Calu3 (cell line): ENCODE measurements at regions not wholly inside any gene's neighbourhood (a gene's known extent, or its start where the extent isn't known, plus 50 kb on each side); places are given as distances from the start of the nearest gene placed in this dataset.

ENCODE experiments used
- BruUV-seq: library from RNA; stranded (reverse); fragments of 400-500 nt; replicated peaks from 2 replicates; lab custom pipeline; 2021; lab: Mats Ljungman, UMichigan
- CTCF ChIA-PET: fragments of 300-600 bp; sonication (Branson Sonifier 250); formaldehyde crosslinking; loops from one replicate; lab custom pipeline; 2022; ENCODE audit warnings: antibody characterized with exemption; lab: Charles Lee
- DNase-seq: peaks from one replicate; pipeline ENCODE4 v3.0.0; 2022
- H3K27ac Mint-ChIP-seq: one replicate; pipeline ENCODE4 v1.8.0; 2022; ENCODE audit warnings: mixed read lengths; ENCODE audit not compliant: unreplicated experiment
- H3K27me3 Mint-ChIP-seq: one replicate; pipeline ENCODE4 v1.8.0; 2022; ENCODE audit warnings: mixed read lengths; ENCODE audit not compliant: unreplicated experiment
- H3K36me3 Mint-ChIP-seq: one replicate; pipeline ENCODE4 v1.8.0; 2022; ENCODE audit warnings: mild to moderate bottlenecking, moderate library complexity, mixed read lengths; ENCODE audit not compliant: insufficient read depth, unreplicated experiment
- H3K4me1 Mint-ChIP-seq: one replicate; pipeline ENCODE4 v1.8.0; 2022; ENCODE audit warnings: mild to moderate bottlenecking, low read depth, mixed read lengths; ENCODE audit not compliant: unreplicated experiment
- H3K4me3 Mint-ChIP-seq: one replicate; pipeline ENCODE4 v1.8.0; 2022; ENCODE audit warnings: mild to moderate bottlenecking, low read depth, moderate library complexity, mixed read lengths; ENCODE audit not compliant: unreplicated experiment
- H3K9me3 Mint-ChIP-seq: one replicate; pipeline ENCODE4 v1.8.0; 2022; ENCODE audit warnings: low read depth, mixed read lengths; ENCODE audit not compliant: unreplicated experiment
- CTCF ChIP-seq: fragments of 200-600 bp; IDR thresholded peaks from one replicate; pipeline ENCODE4 v1.8.0; 2022; ENCODE audit warnings: antibody characterized with exemption; ENCODE audit not compliant: unreplicated experiment
- intact Hi-C: fragments of 100-400 bp; cut with micrococcal nuclease; formaldehyde crosslinking; loops from one replicate; pipeline ENCODE4 v1.10.0; 2022; ENCODE audit not compliant: unreplicated experiment

GRCh38 chr1:30487042-30487441 lies 236.3 kb downstream of the MATN1 start:
- Mint-ChIP-seq H3K27ac (no peak overlapping the region), H3K36me3 (no peaks in the 10 kb centered on the region), H3K9me3 (no peaks in the 10 kb centered on the region), H3K4me1 (no peaks in the 10 kb centered on the region), H3K4me3 (no peak overlapping the region), H3K27me3 (peaks cover 21% of the 10 kb centered on the region)
- intact Hi-C loops, result no loop called here
- no TSS peak for BruUV-seq
- CTCF ChIA-PET, result interaction anchor here (0.6 kb wide), 1 partner anchor 218 kb away, joined by 4 read pairs; no protein-coding TSS in a partner anchor
- no peak for TF ChIP-seq CTCF
- DNase-seq, result no peak

GRCh38 chr1:30485072-30485471 lies 238.3 kb downstream of the MATN1 start:
- intact Hi-C loops, result no loop called here
- CTCF ChIA-PET, result interaction anchor here (0.5 kb wide), 1 partner anchor 1656 kb away, joined by 4 read pairs; no protein-coding TSS in a partner anchor
- H3K36me3 Mint-ChIP-seq, result no peaks in the 10 kb centered on the region
- H3K27ac Mint-ChIP-seq, result no peak overlapping the region
- DNase-seq, result no peak
- peaks cover 3% of the 10 kb centered on the region for H3K9me3 Mint-ChIP-seq
- BruUV-seq, result no TSS peak
- peaks cover 41% of the 10 kb centered on the region for H3K27me3 Mint-ChIP-seq
- TF ChIP-seq CTCF, result no peak
- H3K4me1 Mint-ChIP-seq, result no peaks in the 10 kb centered on the region
- no peak overlapping the region for H3K4me3 Mint-ChIP-seq

- Mint-ChIP-seq H3K4me1 (no peaks in the 10 kb centered on the region), H3K4me3 (no peak overlapping the region), H3K36me3 (no peaks in the 10 kb centered on the region), H3K27ac (no peak overlapping the region), H3K9me3 (peaks cover 3% of the 10 kb centered on the region), H3K27me3 (peaks cover 41% of the 10 kb centered on the region)
- no peak for DNase-seq
- CTCF ChIA-PET, result interaction anchor here (0.5 kb wide), 1 partner anchor 1656 kb away, joined by 4 read pairs; no protein-coding TSS in a partner anchor
- no peak for TF ChIP-seq CTCF
- intact Hi-C loops, result no loop called here
- BruUV-seq, result no TSS peak
Observed at GRCh38 chr1:30484668-30485067, 238.7 kb downstream of the MATN1 start.

GRCh38 chr1:30479575-30479974 lies 243.8 kb downstream of the MATN1 start:
- Mint-ChIP-seq H3K4me3 (no peak overlapping the region), H3K36me3 (no peaks in the 10 kb centered on the region), H3K27ac (no peak overlapping the region), H3K9me3 (peaks cover 3% of the 10 kb centered on the region), H3K4me1 (no peaks in the 10 kb centered on the region), H3K27me3 (peaks cover 75% of the 10 kb centered on the region)
- TF ChIP-seq CTCF, result no peak
- no TSS peak for BruUV-seq
- no peak for DNase-seq
- CTCF ChIA-PET, result no interaction called here
- intact Hi-C loops, result no loop called here
